WI38 (cell line): ENCODE measurements at regions not wholly inside any gene's neighbourhood (a gene's known extent, or its start where the extent isn't known, plus 50 kb on each side); places are given as distances from the start of the nearest gene placed in this dataset.

Experiments used
- H3K4me3 ChIP-seq: 2 replicates; pipeline ENCODE4 v1.5.1; 2011; ENCODE audit warnings: low read depth, mild to moderate bottlenecking, control low read depth, low read length
- TF ChIP-seq, protein P1 (sequence below): IDR thresholded peaks from 2 replicates; pipeline ENCODE4 v1.5.1; 2012; ENCODE audit warnings: low read depth, mild to moderate bottlenecking, control low read depth, low read length

- H3K4me3 ChIP-seq: no peak overlapping the region
- TF ChIP-seq, protein P1, sequence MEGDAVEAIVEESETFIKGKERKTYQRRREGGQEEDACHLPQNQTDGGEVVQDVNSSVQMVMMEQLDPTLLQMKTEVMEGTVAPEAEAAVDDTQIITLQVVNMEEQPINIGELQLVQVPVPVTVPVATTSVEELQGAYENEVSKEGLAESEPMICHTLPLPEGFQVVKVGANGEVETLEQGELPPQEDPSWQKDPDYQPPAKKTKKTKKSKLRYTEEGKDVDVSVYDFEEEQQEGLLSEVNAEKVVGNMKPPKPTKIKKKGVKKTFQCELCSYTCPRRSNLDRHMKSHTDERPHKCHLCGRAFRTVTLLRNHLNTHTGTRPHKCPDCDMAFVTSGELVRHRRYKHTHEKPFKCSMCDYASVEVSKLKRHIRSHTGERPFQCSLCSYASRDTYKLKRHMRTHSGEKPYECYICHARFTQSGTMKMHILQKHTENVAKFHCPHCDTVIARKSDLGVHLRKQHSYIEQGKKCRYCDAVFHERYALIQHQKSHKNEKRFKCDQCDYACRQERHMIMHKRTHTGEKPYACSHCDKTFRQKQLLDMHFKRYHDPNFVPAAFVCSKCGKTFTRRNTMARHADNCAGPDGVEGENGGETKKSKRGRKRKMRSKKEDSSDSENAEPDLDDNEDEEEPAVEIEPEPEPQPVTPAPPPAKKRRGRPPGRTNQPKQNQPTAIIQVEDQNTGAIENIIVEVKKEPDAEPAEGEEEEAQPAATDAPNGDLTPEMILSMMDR: no peak
These were observed 830.4 kb upstream of the GRAMD2B start for GRCh38 chr5:125592856-125593255.

DNA sequence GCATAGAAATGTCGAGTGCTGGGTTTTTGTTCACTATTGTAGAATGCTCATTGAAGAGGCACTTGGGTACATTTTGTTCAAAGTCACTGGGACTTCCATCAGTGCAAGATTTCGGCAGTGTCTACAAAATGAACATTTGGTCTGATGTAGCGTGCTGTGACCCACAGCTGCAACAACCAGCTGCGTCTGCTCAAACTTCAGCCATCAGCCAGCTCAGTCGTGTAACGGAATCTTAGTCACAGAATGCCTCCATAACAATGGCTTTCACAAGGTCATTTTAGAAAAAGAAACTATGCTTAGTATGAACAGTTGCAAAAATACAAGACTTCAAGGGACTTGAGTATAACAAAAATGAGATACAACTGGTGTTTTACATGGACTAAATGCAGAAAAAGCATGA is 828.1 kb upstream of the GRAMD2B start:
- H3K4me3 ChIP-seq: no peak overlapping the region
- TF ChIP-seq, protein P1: no peak

DNA sequence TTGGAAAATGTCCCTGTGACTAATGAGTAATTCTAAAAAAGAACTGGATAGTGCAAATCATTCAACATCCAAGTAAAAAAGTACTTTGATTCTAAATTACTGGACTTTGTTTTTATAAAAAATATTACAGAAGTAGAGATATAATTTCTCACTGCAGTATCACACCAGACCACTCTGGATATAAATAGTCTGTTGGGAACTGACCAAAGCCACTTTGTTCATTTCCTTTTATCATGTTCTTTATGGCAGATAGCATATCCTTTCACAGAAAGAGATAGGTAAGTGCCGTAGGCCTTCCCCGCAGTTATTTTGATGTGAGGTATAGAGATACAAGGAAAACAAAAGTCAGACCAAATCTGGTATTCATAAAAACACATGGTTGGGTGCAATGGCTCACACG is 827.4 kb upstream of the GRAMD2B start:
- H3K4me3 ChIP-seq: no peak overlapping the region
- TF ChIP-seq, protein P1: no peak

- H3K4me3 ChIP-seq: no peak overlapping the region
- TF ChIP-seq, protein P1: no peak
These were observed 825.9 kb upstream of the GRAMD2B start for GRCh38 chr5:125597338-125597737.

- H3K4me3 ChIP-seq: no peak overlapping the region
- TF ChIP-seq, protein P1: no peak
These were observed 822.6 kb upstream of the GRAMD2B start for GRCh38 chr5:125600559-125600958.

- H3K4me3 ChIP-seq: no peak overlapping the region
- TF ChIP-seq, protein P1: no peak
These were observed 821.0 kb upstream of the GRAMD2B start for GRCh38 chr5:125602184-125602583.

- H3K4me3 ChIP-seq: no peak overlapping the region
- TF ChIP-seq, protein P1: no peak
These were observed 819.9 kb upstream of the GRAMD2B start for GRCh38 chr5:125603321-125603720.
